HG02885 (cell line): ENCODE measurements at regions not wholly inside any gene's neighbourhood (a gene's known extent, or its start where the extent isn't known, plus 50 kb on each side); places are given as distances from the start of the nearest gene placed in this dataset.
"Not testable (repeated sequence)": the region's sequence is repeated elsewhere in the genome, so short reads cannot be mapped to it uniquely, and the experiment has no call there.

ENCODE experiments used
- ATAC-seq: cut with Tn5 transposase; IDR thresholded peaks from one replicate; pipeline ENCODE4 v1.9.1; 2021; ENCODE audit warnings: mild to moderate bottlenecking; ENCODE audit not compliant: unreplicated experiment, poor library complexity

- no peak for ATAC-seq
These were observed 124.7 kb downstream of the HNRNPD start for GRCh38 chr4:82248903-82249632.

GRCh38 chr4:82247629-82248028, 126.2 kb downstream of the HNRNPD start:
- ATAC-seq = no peak

GRCh38 chr4:82247171-82247570, 126.6 kb downstream of the HNRNPD start:
- ATAC-seq = no peak

- ATAC-seq = no peak
These were observed 132.3 kb downstream of the HNRNPD start for GRCh38 chr4:82241534-82241933.

- ATAC-seq = no peak
These were observed 133.4 kb downstream of the HNRNPD start for GRCh38 chr4:82240410-82240809.

GRCh38 chr4:82237142-82237541, 136.6 kb downstream of the HNRNPD start:
- ATAC-seq = not testable (repeated sequence)

GRCh38 chr4:82235346-82235745, 138.4 kb downstream of the HNRNPD start:
- ATAC-seq = no peak

GRCh38 chr4:82232891-82233290, 140.9 kb downstream of the HNRNPD start:
- no peak for ATAC-seq

GRCh38 chr4:82231806-82232205, 142.0 kb downstream of the HNRNPD start:
- no peak for ATAC-seq

- no peak for ATAC-seq
These were observed 143.5 kb downstream of the HNRNPD start for GRCh38 chr4:82230306-82230705.

- ATAC-seq = no peak
These were observed 148.8 kb downstream of the HNRNPD start for GRCh38 chr4:82225030-82225429.

- peak; percentile 63 for ATAC-seq
These were observed 150.1 kb downstream of the HNRNPD start for GRCh38 chr4:82223715-82224114.

- no peak for ATAC-seq
These were observed 154.4 kb downstream of the HNRNPD start for GRCh38 chr4:82219346-82219745.

GRCh38 chr4:82217986-82218715, 155.6 kb downstream of the HNRNPD start:
- no peak for ATAC-seq

- no peak for ATAC-seq
These were observed 157.6 kb downstream of the HNRNPD start for GRCh38 chr4:82216219-82216618.

GRCh38 chr4:82215800-82216199, 158.0 kb downstream of the HNRNPD start:
- no peak for ATAC-seq

- ATAC-seq = no peak
These were observed 158.8 kb downstream of the HNRNPD start for GRCh38 chr4:82215039-82215438.

- no peak for ATAC-seq
These were observed 160.0 kb downstream of the HNRNPD start for GRCh38 chr4:82213485-82214417.

GRCh38 chr4:82201805-82202641, 171.8 kb downstream of the HNRNPD start:
- ATAC-seq = peak; percentile 54

- no peak for ATAC-seq
These were observed 172.5 kb downstream of the HNRNPD start for GRCh38 chr4:82201303-82201702.
